GM12892 (cell line): ENCODE measurements at regions not wholly inside any gene's neighbourhood (a gene's known extent, or its start where the extent isn't known, plus 50 kb on each side); places are given as distances from the start of the nearest gene placed in this dataset.

Source experiments
- DNase-seq: peaks from one replicate; pipeline ENCODE4 v3.0.0; 2011; ENCODE audit not compliant: insufficient read length
- FAIRE-seq: peaks from 2 replicates; lab custom pipeline; 2011; peaks lifted over from hg19 to GRCh38; lab: Jason Lieb, UNC
- POLR2A ChIP-seq: IDR thresholded peaks from 2 replicates; pipeline ENCODE4 v1.6.1; 2011; ENCODE audit warnings: low read depth, low read length, control low read depth
- POLR2AphosphoS5 ChIP-seq: IDR thresholded peaks from 2 replicates; pipeline ENCODE4 v1.6.1; 2011; ENCODE audit warnings: low read depth, low read length, control low read depth
- TAF1 ChIP-seq: IDR thresholded peaks from 2 replicates; pipeline ENCODE4 v1.6.1; 2011; ENCODE audit warnings: low read depth, mild to moderate bottlenecking, control low read depth, low read length, borderline replicate concordance

DNA sequence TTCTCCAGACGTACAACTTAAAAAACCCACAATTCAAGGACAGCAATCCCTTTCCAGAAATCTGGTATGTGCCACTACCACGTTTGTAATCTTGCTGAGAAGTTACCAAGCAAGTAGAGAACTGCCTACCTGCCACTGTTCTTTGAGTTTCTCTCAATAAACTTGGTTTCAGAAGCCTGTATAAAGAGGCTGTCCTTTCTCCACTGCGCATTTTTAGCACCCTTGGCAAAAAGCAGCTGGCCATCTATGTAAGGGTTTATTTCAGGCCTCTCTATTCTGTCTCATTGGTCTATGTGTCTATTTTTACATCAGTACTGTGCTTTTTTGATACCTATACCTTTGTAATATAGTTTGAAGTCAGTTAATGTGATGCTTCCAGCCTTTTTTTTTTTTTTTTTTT, 665.1 kb upstream of the BRINP3 start:
- TF ChIP-seq POLR2A, result no peak
- TF ChIP-seq TAF1, result no peak
- TF ChIP-seq POLR2AphosphoS5, result no peak
- FAIRE-seq (no peak), DNase-seq (no peak)

DNA sequence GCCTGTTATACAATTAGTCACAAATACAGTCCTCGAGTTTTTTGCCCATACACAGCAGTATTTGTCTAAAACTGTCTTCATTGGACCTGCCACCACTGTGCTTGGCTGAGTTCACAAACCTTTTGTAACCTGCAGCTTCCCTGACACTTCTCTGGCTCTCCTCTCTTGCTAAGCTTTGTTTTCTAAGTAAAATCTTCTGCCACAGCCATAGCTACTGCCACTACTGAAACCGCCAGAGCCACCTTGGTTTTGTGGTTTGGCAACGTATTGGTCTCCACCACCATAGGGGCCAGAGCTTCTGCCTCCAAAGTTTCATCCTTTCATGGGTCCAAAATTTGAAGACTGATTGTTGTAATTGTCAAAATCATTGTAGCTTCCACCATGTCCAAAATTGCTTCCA, 668.2 kb upstream of the BRINP3 start:
- FAIRE-seq (no peak), DNase-seq (no peak)
- TF ChIP-seq POLR2A (no peak), TAF1 (no peak), POLR2AphosphoS5 (no peak)

DNA sequence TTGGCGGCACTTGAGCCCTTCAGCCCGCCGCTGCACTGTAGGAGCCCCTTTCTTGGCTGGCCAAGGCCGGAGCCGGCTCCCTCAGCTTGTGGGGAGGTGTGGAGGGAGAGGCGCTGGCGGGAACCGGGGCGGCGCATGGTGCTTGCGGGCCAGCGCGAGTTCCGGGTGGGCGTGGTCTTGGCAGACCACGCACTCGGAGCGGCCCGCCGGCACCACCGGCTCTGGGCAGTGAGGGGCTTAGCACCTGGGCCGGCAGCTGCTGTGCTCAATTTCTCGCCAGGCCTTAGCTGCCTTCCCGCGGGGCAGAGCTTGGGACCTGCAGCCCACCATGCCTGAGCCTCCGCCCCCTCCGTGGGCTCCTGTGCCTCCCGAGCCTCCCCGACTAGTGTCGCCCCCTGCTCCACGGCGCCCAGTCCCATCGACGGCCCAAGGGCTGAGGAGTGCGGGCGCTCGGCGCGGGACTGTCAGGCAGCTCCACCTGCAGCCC, 673.7 kb upstream of the BRINP3 start:
- no peak for DNase-seq
- FAIRE-seq, result no peak
- TF ChIP-seq POLR2AphosphoS5, result no peak
- no peak for TF ChIP-seq TAF1
- no peak for TF ChIP-seq POLR2A

DNA sequence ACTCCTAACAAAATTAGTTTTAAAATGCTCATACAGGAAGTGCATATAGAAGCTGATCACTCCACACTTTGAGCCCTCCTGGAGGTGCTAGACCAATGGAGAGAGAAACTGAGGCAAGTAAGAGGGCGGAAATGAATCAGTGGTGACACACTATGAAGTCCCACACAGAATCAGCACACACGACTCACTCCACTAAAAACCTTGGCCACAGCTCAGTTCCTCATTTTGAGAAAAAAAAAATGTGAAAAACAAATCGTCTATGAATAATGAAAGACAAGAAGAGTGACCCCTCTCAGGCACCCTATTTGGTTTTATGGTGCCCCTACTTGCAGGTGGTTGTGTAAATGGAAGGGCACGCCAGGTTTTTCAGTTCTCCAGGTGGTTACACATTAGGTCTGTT, 675.1 kb upstream of the BRINP3 start:
- TF ChIP-seq POLR2AphosphoS5 (no peak), POLR2A (no peak), TAF1 (no peak)
- FAIRE-seq (no peak), DNase-seq (no peak)

DNA sequence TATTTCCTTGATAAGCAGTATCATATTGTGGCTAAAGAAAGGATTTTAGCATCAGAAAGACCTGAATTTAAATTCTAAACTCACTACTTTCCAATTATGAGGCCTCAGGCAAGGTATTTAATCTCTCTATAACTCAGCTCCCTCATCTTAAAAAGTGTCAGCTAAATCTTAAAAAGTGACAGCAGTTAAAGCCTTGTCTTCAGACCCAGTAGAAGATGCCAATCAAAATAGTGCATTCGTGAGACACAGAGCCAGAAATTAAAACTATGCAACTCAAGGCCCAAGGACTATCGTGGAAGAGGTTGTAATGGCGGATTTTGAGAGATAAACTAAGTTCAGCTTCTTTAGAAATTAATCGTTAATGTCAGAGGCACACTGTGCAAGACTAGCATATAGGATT, 677.5 kb upstream of the BRINP3 start:
- TF ChIP-seq TAF1 (no peak), POLR2A (no peak), POLR2AphosphoS5 (no peak)

DNA sequence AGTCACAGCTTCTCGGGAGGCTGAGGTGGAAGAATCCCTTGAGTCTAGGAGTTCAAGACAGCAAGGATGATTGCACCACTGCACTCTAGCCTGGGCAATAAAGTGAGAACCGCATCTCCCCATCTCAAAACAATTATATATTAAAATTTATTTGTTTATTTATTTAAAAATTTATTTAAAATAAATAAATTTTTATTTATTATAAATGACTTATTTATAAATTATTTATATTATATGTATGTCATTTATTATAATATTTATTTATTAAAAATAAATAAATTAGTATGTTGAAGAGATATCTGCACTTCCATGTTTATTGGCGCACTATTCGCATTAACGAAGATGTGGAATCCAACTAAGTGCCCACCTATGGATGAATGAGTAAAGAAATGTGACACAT, 683.2 kb upstream of the BRINP3 start:
- no peak for FAIRE-seq
- TF ChIP-seq POLR2AphosphoS5 (no peak), POLR2A (no peak), TAF1 (no peak)
- no peak for DNase-seq

More for the DNA sequence above, 677.5 kb upstream of the BRINP3 start:
- FAIRE-seq, result no peak
- DNase-seq, result no peak

DNA sequence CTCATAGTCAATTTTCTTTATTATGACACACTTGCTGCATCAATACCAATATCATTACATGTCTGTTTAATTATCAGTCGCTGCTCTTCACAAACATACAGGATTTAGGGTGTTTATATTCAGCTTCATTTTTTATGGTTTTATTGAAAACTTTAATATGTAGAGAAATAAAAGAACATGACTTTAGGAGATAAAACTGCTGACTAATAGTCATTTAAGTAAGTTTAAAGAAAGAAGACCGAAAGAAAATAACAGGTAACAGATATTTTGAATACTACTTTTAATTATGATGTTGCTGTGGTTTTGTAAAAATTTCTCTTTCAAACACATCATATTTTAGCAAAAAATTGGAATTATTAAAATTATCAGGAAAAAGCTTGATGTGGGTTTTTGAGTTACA, 685.1 kb upstream of the BRINP3 start:
- FAIRE-seq (no peak), DNase-seq (no peak)
- no peak for TF ChIP-seq POLR2A
- TF ChIP-seq POLR2AphosphoS5, result no peak
- TF ChIP-seq TAF1, result no peak

DNA sequence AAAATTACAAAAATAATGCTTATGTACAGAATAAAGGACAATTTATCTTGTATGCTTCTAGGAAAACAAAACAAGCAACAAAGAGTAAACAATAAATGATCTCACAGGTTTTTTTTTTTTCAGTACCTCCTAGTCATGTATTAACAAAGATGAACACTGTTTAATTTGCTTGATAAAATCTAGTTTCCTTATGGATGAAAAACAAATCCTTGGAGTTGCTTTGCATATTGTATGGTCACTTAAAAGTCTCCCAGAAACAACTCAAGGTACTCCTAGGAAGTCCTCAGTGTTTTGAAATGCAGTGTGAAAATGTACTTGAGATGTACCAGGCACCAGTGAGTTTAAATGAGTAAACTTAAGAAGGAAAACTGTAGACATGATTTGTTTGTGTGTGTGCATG, 686.0 kb upstream of the BRINP3 start:
- DNase-seq (no peak), FAIRE-seq (no peak)
- TF ChIP-seq POLR2AphosphoS5, result no peak
- no peak for TF ChIP-seq POLR2A
- TF ChIP-seq TAF1, result no peak

DNA sequence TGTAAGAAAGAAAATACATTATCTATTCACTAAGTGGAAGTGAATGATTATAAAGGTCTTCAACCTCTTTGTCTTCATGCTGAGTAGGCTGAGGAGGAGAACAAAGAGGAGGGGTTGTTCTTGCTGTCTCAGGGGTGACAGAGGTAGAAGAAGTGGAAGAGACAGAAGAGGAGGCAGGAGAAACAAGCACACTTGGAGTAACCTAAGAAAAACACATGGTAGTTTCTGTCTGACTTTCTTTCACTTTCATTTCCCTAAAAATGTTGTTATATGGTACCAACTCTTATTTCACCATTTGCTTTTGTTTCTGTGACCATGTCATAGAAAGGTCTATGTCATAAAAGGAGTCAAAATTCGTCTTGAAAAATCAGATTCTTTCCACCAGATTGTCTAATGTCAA, 696.6 kb upstream of the BRINP3 start:
- DNase-seq (no peak), FAIRE-seq (peak; percentile 81)
- no peak for TF ChIP-seq TAF1
- TF ChIP-seq POLR2A, result no peak
- no peak for TF ChIP-seq POLR2AphosphoS5

DNA sequence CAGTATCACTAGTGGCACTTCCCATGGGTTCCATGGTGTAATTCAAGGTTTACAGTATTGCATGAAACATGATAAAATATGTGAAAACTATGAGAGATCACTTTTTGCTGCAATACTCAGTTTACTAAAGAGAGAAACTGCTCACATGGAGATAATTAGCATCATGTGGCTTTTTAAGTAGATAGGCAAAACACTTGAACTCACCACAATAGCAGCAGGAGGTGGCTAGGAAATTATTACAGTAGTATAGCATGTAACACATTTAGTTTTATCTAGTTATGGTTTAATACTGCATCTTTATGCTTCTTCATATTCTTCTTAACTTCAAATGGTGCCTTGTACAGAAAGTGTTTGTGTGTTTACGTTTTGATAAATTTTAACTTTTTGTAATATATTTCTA, 698.5 kb upstream of the BRINP3 start:
- DNase-seq, result no peak
- no peak for FAIRE-seq
- no peak for TF ChIP-seq TAF1
- TF ChIP-seq POLR2A, result no peak
- TF ChIP-seq POLR2AphosphoS5, result no peak

DNA sequence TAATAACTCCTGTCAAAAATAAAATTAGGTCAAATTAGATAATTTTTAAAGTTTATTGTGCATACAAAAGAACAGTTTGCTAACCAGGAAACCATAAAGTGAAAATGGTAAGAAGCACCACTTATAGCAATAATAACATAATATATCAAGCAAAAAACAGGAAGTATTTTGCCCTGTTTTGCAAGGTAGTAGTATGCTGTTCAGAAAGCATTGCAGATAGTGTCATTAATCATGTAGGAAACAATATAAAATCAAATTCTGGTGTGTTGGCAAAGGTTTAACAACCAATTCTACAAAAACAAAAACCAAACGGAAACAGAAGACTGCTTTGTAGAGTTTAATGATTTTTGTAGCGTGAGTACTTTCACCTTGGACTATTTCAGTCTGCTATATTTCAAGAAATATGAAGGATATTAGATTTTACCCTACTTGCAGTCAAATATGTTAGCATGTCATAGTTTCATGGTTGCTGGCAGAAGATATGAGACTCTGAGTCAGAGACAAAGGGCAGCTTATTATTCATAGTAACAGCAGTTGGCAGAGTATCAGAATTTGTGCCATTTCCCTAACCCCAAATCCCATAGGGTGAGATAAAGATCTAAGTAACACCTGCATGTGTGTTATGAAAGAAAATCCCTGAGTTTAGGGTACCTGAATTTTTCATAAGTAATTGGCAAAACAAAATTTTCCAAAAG, 729.0 kb upstream of the BRINP3 start:
- FAIRE-seq (no peak), DNase-seq (no peak)
- TF ChIP-seq POLR2A, result no peak
- TF ChIP-seq POLR2AphosphoS5, result no peak
- no peak for TF ChIP-seq TAF1

DNA sequence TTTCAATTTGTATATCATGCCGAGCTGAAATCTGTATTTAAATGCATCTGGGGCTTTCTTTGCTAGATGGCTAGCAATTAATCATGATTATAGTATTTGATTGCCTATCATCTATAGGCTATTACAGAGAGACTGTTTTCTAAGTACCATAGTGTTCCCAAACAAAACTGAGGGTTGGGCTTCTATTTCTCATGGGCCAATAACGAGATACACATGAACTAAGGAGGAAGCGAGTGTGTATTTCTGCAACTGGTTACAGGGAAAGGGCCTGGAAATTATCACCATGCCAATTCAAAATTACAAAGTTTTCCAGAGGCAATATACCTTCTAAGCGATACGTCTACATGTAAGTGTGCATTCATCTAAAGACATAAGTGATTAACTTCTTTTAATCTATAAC, 744.5 kb upstream of the BRINP3 start:
- TF ChIP-seq POLR2A, result no peak
- no peak for TF ChIP-seq TAF1
- TF ChIP-seq POLR2AphosphoS5, result no peak
- no peak for DNase-seq
- no peak for FAIRE-seq

DNA sequence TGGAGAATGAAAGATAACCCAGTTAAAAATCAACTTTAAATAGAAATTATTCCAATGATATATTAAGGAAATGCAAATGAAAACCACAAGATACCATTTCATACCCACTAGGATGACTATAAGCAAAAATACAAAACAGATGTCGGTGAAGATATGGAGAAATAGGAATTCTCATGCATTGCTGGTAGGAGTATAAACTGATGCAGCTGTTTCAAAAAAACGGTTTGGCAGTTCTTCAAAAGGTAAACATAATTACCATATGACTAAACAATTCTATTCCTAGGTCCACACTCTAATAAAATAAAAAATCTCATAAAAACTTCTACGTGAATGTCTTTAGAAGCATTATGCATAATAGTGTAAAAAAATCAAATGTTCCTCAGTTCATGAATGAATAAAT, 763.3 kb upstream of the BRINP3 start:
- TF ChIP-seq POLR2A (no peak), TAF1 (no peak), POLR2AphosphoS5 (no peak)
- DNase-seq (no peak), FAIRE-seq (no peak)
